ENCODE measurements at regions not wholly inside any gene's neighbourhood (a gene's known extent, or its start where the extent isn't known, plus 50 kb on each side); places are given as distances from the start of the nearest gene placed in this dataset.

GRCh38 chr11:80194016-80194415 lies 753.2 kb upstream of the TENM4 start:
- TF ChIP-seq RAD21 (IDR thresholded peaks at IDR 0.05; ENCODE audit: low read depth) = no peak
- TF ChIP-seq REST (IDR thresholded peaks at IDR 0.05; ENCODE audit: low read depth) = no peak
- no peak for TF ChIP-seq ZBTB7A (IDR thresholded peaks at IDR 0.05; ENCODE audit: low read depth)

Data from Ishikawa (cell line).